Activated CD8-positive, alpha-beta T cell treated with anti-CD3 and anti-CD28 coated beads for 36 hours (primary cell): ENCODE measurements at regions not wholly inside any gene's neighbourhood (a gene's known extent, or its start where the extent isn't known, plus 50 kb on each side); places are given as distances from the start of the nearest gene placed in this dataset.
"Not testable (repeated sequence)": the region's sequence is repeated elsewhere in the genome, so short reads cannot be mapped to it uniquely, and the experiment has no call there.

Experiments
- ATAC-seq: fragments of 200-7000 bp; cut with Tn5 transposase; one replicate; pipeline ENCODE4 v1.10.0; 2021; ENCODE audit warnings: mild to moderate bottlenecking, moderate library complexity
- CTCF ChIA-PET: fragments of 350-600 bp; sonication (Branson Sonifier 250); formaldehyde crosslinking; loops from one replicate; lab custom pipeline; 2021; ENCODE audit warnings: antibody characterized with exemption; lab: Charles Lee
- POLR2A ChIA-PET: fragments of 350-600 bp; sonication (Branson Sonifier 250); formaldehyde crosslinking; loops from one replicate; lab custom pipeline; 2021; ENCODE audit warnings: antibody characterized with exemption; lab: Charles Lee
- DNase-seq: peaks from one replicate; pipeline ENCODE4 v3.0.0-alpha.2; 2020
- H3K27ac Mint-ChIP-seq: one replicate; pipeline ENCODE4 v1.8.0; 2021; ENCODE audit warnings: mild to moderate bottlenecking, mixed read lengths
- H3K27me3 Mint-ChIP-seq: one replicate; pipeline ENCODE4 v1.8.0; 2021; ENCODE audit warnings: mixed read lengths
- H3K36me3 Mint-ChIP-seq: one replicate; pipeline ENCODE4 v1.8.0; 2021; ENCODE audit warnings: low read depth, mixed read lengths
- H3K4me1 Mint-ChIP-seq: one replicate; pipeline ENCODE4 v1.8.0; 2021; ENCODE audit warnings: low read depth, mixed read lengths
- H3K4me3 Mint-ChIP-seq: one replicate; pipeline ENCODE4 v1.8.0; 2021; ENCODE audit warnings: mild to moderate bottlenecking, moderate library complexity, mixed read lengths
- H3K9me3 Mint-ChIP-seq: one replicate; pipeline ENCODE4 v1.8.0; 2021; ENCODE audit warnings: mixed read lengths
- CTCF ChIP-seq: fragments of 200-600 bp; IDR thresholded peaks from one replicate; pipeline ENCODE4 v1.8.0; 2022; ENCODE audit warnings: antibody characterized with exemption, mild to moderate bottlenecking
- intact Hi-C: fragments of 100-400 bp; cut with micrococcal nuclease; formaldehyde crosslinking; loops from one replicate; pipeline ENCODE4 v1.10.0; 2022

GRCh38 chr4:28062562-28062961 is 1201.9 kb downstream of the STIM2 start:
- Mint-ChIP-seq H3K9me3 (no peaks in the 10 kb centered on the region), H3K4me1 (no peaks in the 10 kb centered on the region), H3K36me3 (no peaks in the 10 kb centered on the region), H3K4me3 (no peak overlapping the region), H3K27ac (no peak overlapping the region), H3K27me3 (no peaks in the 10 kb centered on the region)
- ChIA-PET POLR2A (no interaction called here), CTCF (no interaction called here)
- ATAC-seq (no peak), DNase-seq (no peak)
- TF ChIP-seq CTCF, result no peak
- intact Hi-C loops, result no loop called here

DNA sequence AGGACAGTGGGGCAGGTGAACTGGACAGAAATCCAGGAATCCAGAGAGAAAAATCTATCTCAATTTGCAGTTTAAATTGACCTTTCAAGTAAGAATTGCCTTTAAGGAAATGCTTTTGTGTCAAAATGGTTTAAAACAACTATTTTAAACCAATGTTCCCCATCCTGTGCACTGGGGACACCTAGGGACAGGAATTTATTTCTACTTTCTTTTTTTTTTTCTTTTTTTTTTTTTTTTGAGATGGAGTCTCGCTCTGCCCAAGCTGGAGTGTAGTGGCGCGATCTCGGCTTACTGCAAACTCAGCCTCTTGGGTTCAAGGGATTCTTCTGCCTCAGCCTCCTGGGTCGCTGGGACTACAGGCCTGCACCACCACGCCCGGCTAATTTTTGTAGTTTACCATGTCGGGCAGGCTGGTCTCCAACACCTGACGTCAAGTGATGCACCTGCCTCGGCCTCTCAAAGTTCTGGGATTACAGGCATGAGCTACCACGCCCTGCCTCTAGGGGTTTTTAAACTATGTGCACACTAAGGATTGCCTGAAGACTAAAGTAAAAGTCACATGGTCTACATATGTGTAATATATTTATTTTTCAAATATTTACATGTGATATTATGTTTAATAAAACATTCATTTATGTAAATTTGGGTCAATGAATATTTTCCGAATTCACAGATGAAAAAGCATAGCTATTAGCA is 1213.4 kb downstream of the STIM2 start:
- ATAC-seq (no peak), DNase-seq (no peak)
- Mint-ChIP-seq H3K27ac (no peak overlapping the region), H3K9me3 (peaks cover 15% of the 10 kb centered on the region), H3K27me3 (no peaks in the 10 kb centered on the region), H3K4me3 (no peak overlapping the region), H3K36me3 (no peaks in the 10 kb centered on the region), H3K4me1 (no peaks in the 10 kb centered on the region)
- intact Hi-C loops, result no loop called here
- TF ChIP-seq CTCF, result no peak
- ChIA-PET POLR2A (no interaction called here), CTCF (no interaction called here)

DNA sequence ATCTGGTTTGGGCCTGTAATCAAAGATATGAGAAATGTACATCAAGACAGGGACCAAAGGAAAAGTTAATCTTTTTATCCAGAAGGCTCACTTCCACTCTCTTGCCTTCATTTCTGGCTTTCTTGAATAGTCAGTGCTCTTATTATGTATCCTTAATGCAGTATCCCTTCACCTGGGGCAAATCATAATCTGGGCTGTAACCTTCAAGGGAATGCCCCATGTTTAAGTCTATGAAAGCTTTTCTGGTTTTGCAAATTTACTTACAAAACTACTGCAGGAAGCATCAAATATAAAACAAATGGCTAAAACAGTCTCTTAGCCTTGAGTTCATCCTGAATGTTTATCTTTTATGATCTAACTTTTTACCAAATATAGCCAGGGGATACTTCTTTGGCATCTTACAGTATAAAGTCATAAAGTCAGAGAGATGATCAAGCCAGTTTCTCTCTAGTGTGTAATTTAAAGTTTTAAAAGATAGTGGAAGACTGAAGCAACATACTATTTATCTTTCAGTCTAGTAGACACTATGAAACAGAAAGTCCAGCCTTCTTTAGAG is 1214.8 kb downstream of the STIM2 start:
- intact Hi-C loops, result no loop called here
- H3K9me3 Mint-ChIP-seq, result peaks cover 17% of the 10 kb centered on the region
- no peak overlapping the region for H3K27ac Mint-ChIP-seq
- no peak for ATAC-seq
- H3K4me1 Mint-ChIP-seq, result no peaks in the 10 kb centered on the region
- POLR2A ChIA-PET, result no interaction called here
- H3K4me3 Mint-ChIP-seq, result no peak overlapping the region
- TF ChIP-seq CTCF, result no peak
- no peak for DNase-seq
- H3K27me3 Mint-ChIP-seq, result no peaks in the 10 kb centered on the region
- H3K36me3 Mint-ChIP-seq, result no peaks in the 10 kb centered on the region
- CTCF ChIA-PET, result no interaction called here

GRCh38 chr4:28077203-28077602 is 1216.6 kb downstream of the STIM2 start:
- H3K36me3 Mint-ChIP-seq, H3K4me3 Mint-ChIP-seq, CTCF ChIA-PET, POLR2A ChIA-PET, H3K4me1 Mint-ChIP-seq, DNase-seq, ATAC-seq, intact Hi-C loops, H3K27ac Mint-ChIP-seq, H3K27me3 Mint-ChIP-seq: not testable (repeated sequence)
- peaks cover 22% of the 10 kb centered on the region for H3K9me3 Mint-ChIP-seq

DNA sequence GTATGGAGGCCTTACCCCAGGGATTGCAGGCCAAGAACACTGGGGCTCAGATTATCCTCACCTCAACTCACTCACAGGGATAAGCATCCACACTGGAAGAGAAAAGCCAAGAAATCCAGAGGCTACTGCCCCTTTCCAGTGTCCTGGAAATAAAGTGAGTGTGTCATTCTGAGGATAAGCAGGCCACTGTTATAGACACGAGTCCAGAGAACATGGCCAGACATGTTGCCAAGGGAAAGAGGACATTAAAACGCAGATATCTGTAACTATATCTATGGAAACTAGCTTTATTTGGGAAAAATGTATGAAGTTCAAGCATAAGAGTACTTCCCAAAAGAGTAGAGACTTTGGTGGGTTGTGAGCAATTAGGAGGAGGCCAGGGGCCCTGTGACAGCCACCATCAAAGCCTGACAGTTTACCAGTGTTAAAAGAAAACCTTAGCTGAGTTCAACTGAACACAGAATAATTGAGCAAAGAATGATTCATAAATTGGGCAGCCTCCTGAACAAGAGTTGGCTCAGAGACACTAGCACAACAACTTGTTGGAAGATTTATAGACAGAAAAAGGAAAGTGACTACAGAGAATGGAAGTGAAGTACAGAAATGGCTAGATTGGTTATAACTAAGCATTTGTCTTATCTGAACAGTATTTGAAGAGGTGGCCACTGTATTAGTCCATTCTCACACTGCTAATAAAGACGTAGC is 1222.2 kb downstream of the STIM2 start:
- no peak overlapping the region for H3K27ac Mint-ChIP-seq
- ChIA-PET POLR2A (no interaction called here), CTCF (no interaction called here)
- H3K27me3 Mint-ChIP-seq, result no peaks in the 10 kb centered on the region
- peaks cover 21% of the 10 kb centered on the region for H3K9me3 Mint-ChIP-seq
- H3K4me1 Mint-ChIP-seq, result no peaks in the 10 kb centered on the region
- no peak overlapping the region for H3K4me3 Mint-ChIP-seq
- intact Hi-C loops, result no loop called here
- ATAC-seq, result no peak
- no peaks in the 10 kb centered on the region for H3K36me3 Mint-ChIP-seq
- no peak for DNase-seq
- no peak for TF ChIP-seq CTCF
